Activated effector memory CD4-positive, alpha-beta T cell treated with anti-CD3 and anti-CD28 coated beads, Interleukin-2, amount 50 U/mL, for 16 hours (primary cell): ENCODE measurements at regions not wholly inside any gene's neighbourhood (a gene's known extent, or its start where the extent isn't known, plus 50 kb on each side); places are given as distances from the start of the nearest gene placed in this dataset.

Source experiments
- DNase-seq: peaks from one replicate; pipeline ENCODE4 v3.0.0-alpha.2; 2020

- no peak for DNase-seq
These were observed 732.9 kb downstream of the VGLL3 start for GRCh38 chr3:86257955-86258641.

GRCh38 chr3:86254480-86254879 is 736.5 kb downstream of the VGLL3 start:
- DNase-seq = no peak

- no peak for DNase-seq
These were observed 739.2 kb downstream of the VGLL3 start for GRCh38 chr3:86251781-86252180.

DNA sequence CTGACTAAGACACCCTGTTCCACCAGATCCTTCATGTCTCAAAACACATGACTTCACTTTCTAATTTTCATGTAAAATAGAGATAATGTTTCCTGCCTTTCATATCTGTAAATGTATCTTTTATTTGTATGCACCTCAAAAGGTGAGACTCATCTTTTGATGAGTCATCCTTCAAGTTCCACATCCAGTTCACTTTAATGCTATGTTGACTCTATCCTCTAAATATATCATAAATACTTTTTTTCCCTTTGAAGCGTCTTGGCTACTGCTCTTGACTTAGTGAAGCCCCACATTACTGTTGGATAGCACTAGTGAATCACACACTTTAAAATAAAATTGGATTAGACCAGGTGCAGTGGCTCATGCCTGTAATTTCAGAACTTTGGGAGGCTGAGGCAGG is 741.1 kb downstream of the VGLL3 start:
- no peak for DNase-seq

GRCh38 chr3:86245360-86245759 is 745.6 kb downstream of the VGLL3 start:
- DNase-seq = no peak

DNA sequence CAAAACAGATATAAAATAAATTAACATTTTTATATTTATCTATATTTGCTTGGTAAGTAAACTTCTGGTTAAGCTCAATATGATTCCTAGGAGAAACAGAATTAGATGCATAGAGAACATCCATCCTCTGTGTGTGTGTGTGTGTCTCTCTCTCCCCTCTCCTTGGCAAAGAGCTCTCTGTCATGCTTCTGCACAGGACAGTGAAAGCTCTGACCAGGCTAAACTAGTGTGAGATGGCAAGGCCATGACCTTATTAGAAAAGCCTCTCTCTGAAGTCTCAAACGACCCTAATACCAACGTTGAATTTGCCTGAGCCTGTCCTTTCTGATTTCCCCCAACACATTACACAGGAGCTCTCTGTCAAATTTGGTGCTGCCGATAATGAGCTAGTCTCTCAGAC is 746.0 kb downstream of the VGLL3 start:
- DNase-seq = no peak

GRCh38 chr3:86239946-86240345 is 751.0 kb downstream of the VGLL3 start:
- DNase-seq = no peak

GRCh38 chr3:86234506-86235254 is 756.3 kb downstream of the VGLL3 start:
- no peak for DNase-seq

DNA sequence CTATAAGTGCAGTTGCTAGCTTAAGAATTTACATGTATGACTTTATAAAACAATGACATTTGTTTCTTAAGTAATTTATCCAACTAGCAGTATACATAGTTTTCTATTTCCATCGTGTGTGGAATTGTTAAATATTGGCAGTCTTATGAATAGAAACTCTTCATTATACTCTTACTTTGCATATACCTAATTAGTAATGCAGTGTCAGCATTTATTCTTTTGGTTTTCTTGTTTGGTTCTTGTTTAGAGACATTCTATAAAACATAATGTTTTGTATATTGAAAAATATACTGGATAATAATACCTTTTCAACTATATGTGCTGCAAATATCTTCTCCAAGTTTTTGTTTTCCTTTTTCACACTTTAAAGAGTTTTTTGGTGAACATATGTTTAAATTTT is 760.2 kb downstream of the VGLL3 start:
- DNase-seq = no peak

GRCh38 chr3:86229775-86230094 is 761.2 kb downstream of the VGLL3 start:
- no peak for DNase-seq

GRCh38 chr3:86229086-86229774 is 761.7 kb downstream of the VGLL3 start:
- DNase-seq = no peak

GRCh38 chr3:86228101-86228500 is 762.8 kb downstream of the VGLL3 start:
- no peak for DNase-seq

DNA sequence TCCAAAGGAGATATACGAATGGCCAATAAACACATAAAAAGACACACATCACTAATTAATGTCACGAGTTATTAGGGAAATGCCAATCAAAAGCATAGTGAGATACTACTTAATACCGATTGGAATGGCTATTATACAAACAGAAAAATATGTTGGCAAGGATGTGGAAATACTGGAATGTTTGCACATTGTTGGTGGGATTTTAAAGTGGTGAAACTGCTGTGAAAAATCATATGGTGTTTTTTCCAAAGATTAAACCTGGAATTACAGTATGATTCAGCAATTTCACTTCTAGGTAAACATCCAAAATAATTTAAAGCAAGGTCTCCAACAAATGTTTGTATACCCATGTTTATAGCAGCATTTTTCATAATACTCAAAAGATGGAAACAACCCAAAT is 765.5 kb downstream of the VGLL3 start:
- no peak for DNase-seq

GRCh38 chr3:86221601-86222000 is 769.3 kb downstream of the VGLL3 start:
- no peak for DNase-seq

DNA sequence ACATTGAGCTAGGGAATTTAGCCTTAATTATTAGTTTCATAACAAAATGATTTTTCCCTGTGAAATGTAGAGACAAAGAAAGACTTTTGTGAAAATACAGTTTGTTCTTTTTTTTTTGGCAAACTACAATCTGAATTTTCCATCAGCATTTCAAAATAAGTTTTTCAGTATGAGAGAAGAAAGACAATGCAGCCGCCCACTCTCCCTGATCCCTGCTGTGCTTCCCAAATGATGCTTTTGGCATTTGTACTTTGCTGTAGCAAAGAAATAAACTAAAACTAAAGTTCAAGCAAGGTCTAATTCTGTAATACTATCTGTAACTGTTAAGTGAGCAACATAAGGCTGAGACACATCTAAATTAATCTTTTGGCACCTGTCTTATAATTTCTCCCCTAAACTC is 782.2 kb downstream of the VGLL3 start:
- DNase-seq = no peak

- DNase-seq = no peak
These were observed 808.3 kb downstream of the VGLL3 start for GRCh38 chr3:86182606-86183005.

DNA sequence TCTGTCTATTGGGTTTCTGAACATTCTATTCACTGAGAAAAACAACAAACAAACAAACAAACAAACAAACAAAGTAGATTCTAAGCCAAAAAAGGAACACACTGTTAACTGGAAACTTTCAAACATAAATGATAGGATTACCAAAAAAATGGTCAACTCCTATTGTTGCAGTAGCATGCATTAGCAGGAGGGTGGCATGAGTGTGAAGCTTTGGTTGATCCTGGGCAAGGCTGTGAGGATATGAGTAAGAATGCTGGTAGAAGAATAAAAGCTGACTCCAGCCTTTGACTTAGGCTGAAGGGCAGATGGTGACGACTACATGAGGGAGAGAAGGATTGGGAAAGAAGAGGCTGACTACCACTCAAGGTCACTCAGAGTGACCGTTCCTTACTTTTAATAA is 810.3 kb downstream of the VGLL3 start:
- DNase-seq = no peak

DNA sequence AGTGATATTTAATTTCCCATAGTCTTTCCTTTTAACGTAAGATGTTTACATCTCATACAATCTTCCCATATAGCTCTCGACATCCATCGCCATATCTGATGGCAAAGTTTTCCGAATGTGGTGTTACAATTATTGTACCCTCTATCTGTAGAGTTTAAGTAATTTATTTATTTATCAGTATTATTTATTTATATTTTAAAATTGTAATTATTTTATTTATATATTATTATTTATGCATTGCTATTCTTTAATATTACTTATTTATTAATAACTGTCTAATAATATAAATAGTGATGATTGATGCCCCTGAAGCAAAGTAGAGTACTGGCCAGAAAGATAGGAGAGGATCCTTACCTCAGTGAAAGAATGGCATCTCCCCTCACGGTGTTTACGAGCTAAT is 812.9 kb downstream of the VGLL3 start:
- DNase-seq = no peak

- DNase-seq = no peak
These were observed 814.5 kb downstream of the VGLL3 start for GRCh38 chr3:86176445-86176784.

DNA sequence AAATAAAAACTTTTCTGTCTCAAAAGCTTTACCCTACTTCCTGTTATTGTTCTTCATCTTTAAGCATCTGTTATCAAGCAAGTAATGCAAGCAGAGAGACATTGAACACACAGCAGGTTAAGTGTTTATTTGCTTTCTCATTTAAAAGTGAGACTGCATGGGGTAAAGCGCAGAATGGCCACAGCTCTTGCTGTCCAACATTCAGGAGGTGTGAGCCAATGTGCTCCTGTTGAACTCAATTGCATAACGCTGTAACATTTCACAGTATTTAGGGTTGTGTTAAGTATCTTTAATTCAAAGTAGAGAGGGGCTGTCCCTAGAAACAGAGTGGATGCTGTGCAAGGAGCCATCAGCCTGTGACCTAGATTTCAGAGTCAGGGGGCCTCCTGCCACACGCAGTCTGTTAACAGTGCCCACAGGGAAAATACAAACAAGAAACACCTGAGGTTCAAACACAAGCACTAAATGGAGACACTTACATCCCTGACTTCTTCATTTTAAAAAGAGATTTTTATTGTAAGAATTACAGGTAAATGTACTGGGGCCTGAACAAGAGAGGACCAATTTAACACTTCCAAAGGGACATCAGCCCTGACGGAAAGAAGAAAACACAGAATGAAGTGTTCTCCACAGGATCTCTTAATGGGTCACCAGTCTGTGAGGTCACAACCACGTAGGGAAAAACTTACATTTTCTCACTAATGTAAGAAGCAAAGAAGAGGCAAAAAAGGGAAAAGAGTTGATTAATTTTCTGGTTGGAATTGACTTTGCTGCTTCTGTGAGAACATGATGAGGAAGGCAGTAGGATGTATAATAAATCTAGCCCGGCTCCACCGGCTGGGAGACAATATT is 815.1 kb downstream of the VGLL3 start:
- DNase-seq = no peak

GRCh38 chr3:86175051-86175536 is 815.9 kb downstream of the VGLL3 start:
- no peak for DNase-seq

DNA sequence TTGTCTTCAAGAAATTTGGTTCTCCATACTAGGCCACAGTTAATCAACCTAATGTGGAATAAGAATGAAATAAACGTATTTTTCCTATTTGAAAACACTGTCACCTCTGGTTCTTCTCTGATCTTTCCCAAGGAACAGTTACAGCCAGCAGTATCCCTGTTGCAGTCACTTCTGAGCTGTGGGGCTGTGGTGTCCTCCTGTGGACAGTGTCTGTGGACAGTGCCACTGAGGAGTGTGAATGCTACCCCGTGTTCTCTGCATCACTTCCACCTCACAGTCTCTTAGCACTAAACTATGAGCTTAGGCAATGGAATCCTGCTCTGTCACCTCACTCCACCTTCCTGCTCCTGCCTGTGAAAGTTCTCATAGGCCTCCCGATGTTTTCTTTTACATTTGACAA is 817.5 kb downstream of the VGLL3 start:
- DNase-seq = no peak

DNA sequence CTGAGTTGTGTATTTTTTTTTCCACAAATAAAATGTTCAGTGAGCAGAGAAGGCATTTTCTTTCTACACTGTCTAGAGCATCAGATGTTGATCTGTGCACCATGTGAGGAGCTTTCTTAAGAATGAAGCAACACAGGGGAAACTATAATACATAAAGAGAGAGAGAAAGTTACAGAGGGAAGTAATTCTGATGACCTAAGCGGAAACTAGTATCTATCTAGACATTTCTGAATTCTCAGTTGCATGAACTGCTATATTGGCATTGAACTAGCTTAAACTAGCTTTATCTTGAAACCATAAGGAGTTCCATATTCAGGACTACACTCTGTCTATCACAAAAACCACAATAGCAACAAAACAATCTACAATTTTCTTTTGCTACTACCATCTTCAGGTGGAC is 822.4 kb downstream of the VGLL3 start:
- no peak for DNase-seq
